Naive thymus-derived CD4-positive, alpha-beta T cell (primary cell): ENCODE measurements at regions not wholly inside any gene's neighbourhood (a gene's known extent, or its start where the extent isn't known, plus 50 kb on each side); places are given as distances from the start of the nearest gene placed in this dataset.

Experiments used
- ATAC-seq: fragments of 150-1000 bp; cut with Tn5 transposase; 2 replicates; pipeline ENCODE4 v1.10.0; 2021; ENCODE audit warnings: mild to moderate bottlenecking, moderate library complexity
- CTCF ChIA-PET: fragments of 350-600 bp; sonication (Branson Sonifier 250); formaldehyde crosslinking; loops from one replicate; lab custom pipeline; 2021; ENCODE audit warnings: antibody characterized with exemption; lab: Charles Lee
- POLR2A ChIA-PET: fragments of 350-600 bp; sonication (Branson Sonifier 250); formaldehyde crosslinking; loops from one replicate; lab custom pipeline; 2021; ENCODE audit warnings: antibody characterized with exemption, inconsistent platforms; lab: Charles Lee
- DNase-seq, 9 donors: peaks; one replicate each; pipeline versions ENCODE4 v3.0.0 to v3.0.0-alpha.2; 2020 to 2022; ENCODE audit warnings: mixed read lengths in 1 of 9
- H3K27ac ChIP-seq: one replicate; pipeline ENCODE4 v1.7.0; 2013; ENCODE audit warnings: mild to moderate bottlenecking, low read depth, low read length, moderate library complexity
- H3K27me3 ChIP-seq, 2 donors: one replicate each; pipeline ENCODE4 v1.7.0; 2013; ENCODE audit warnings: low read length in 2 of 2, mild to moderate bottlenecking in 2 of 2, moderate library complexity in 2 of 2; ENCODE audit not compliant: control insufficient read depth in 2 of 2, insufficient read depth in 2 of 2
- H3K36me3 ChIP-seq, 3 experiments: 1 replicate in 2 of 3; 2 replicates in 1 of 3; pipeline ENCODE4 v1.7.0; 2013; ENCODE audit warnings: low read length in 3 of 3, mild to moderate bottlenecking in 3 of 3, moderate library complexity in 1 of 3; ENCODE audit not compliant: insufficient read depth in 3 of 3, control insufficient read depth in 2 of 3
- H3K4me1 ChIP-seq, 2 donors: one replicate each; pipeline ENCODE4 v1.7.0; 2013; ENCODE audit warnings: low read length in 2 of 2, mild to moderate bottlenecking in 2 of 2, moderate library complexity in 1 of 2; ENCODE audit not compliant: control insufficient read depth in 2 of 2, insufficient read depth in 2 of 2
- H3K4me3 ChIP-seq: 2 replicates; pipeline ENCODE4 v1.7.0; 2013; ENCODE audit warnings: mild to moderate bottlenecking, low read length
- H3K9me3 ChIP-seq, 3 experiments: 1 replicate in 2 of 3; 2 replicates in 1 of 3; pipeline ENCODE4 v1.7.0; 2013; ENCODE audit warnings: low read length in 3 of 3; ENCODE audit not compliant: control insufficient read depth in 2 of 3
- H3K27ac Mint-ChIP-seq, 9 donors: one replicate each; pipeline ENCODE4 v1.8.0; 2020 to 2022; ENCODE audit warnings: mixed read lengths in 9 of 9, mild to moderate bottlenecking in 8 of 9, moderate library complexity in 5 of 9, inconsistent platforms in 2 of 9
- H3K27me3 Mint-ChIP-seq, 5 donors: one replicate each; pipeline ENCODE4 v1.8.0; 2021 to 2022; ENCODE audit warnings: mixed read lengths in 5 of 5, mild to moderate bottlenecking in 1 of 5
- H3K36me3 Mint-ChIP-seq, 5 donors: one replicate each; pipeline ENCODE4 v1.8.0; 2020 to 2022; ENCODE audit warnings: mixed read lengths in 5 of 5, mild to moderate bottlenecking in 3 of 5, inconsistent platforms in 1 of 5
- H3K4me1 Mint-ChIP-seq, 7 donors: one replicate each; pipeline ENCODE4 v1.8.0; 2020 to 2022; ENCODE audit warnings: mixed read lengths in 7 of 7, mild to moderate bottlenecking in 3 of 7, inconsistent platforms in 1 of 7
- H3K4me3 Mint-ChIP-seq, 10 donors: one replicate each; pipeline ENCODE4 v1.8.0; 2020 to 2022; ENCODE audit warnings: mild to moderate bottlenecking in 10 of 10, mixed read lengths in 10 of 10, moderate library complexity in 6 of 10, inconsistent platforms in 2 of 10
- H3K9me3 Mint-ChIP-seq, 11 donors: one replicate each; pipeline ENCODE4 v1.8.0; 2020 to 2022; ENCODE audit warnings: mixed read lengths in 11 of 11, mild to moderate bottlenecking in 4 of 11, inconsistent platforms in 1 of 11, moderate library complexity in 1 of 11
- intact Hi-C, 2 donors: fragments of 100-400 bp; cut with micrococcal nuclease; formaldehyde crosslinking; loops; one replicate each; pipeline ENCODE4 v1.15.1; 2023

DNA sequence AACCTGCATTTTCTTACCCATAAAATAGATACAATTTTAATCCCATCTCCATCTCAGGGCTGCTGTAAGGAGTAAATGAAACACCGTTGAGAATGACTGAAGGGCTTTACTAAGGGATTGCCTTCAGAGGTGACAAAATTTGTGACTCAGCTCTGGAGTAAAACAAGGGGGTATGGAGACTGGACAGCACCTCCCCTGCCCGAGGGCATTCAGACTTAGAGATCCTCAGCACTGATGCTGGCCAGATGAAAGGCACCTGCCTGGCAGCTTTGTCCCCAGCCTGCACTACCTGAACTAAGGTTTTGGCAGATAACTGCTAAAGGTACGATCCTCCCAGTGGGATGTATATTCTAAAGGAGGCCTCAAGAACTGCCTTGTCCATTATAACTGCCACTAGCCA, 84.7 kb upstream of the CALM2 start:
- H3K27ac ChIP-seq = no peak overlapping the region
- Mint-ChIP-seq H3K27ac (no peak overlapping the region), H3K4me3 (no peak overlapping the region), H3K27me3 (no peaks in the 10 kb centered on the region), H3K4me1 (peaks cover 0 to 4% (median 0%) of the 10 kb centered on the region in 7 donors), H3K9me3 (no peaks in the 10 kb centered on the region), H3K36me3 (no peaks in the 10 kb centered on the region)
- H3K27me3 ChIP-seq = no peaks in the 10 kb centered on the region
- ChIA-PET CTCF (no interaction called here), POLR2A (no interaction called here)
- intact Hi-C loops = no loop called here
- H3K9me3 ChIP-seq = no peaks in the 10 kb centered on the region
- no peak overlapping the region for H3K4me3 ChIP-seq
- no peak for ATAC-seq
- H3K36me3 ChIP-seq = no peaks in the 10 kb centered on the region
- no peak for DNase-seq
- H3K4me1 ChIP-seq = no peaks in the 10 kb centered on the region

DNA sequence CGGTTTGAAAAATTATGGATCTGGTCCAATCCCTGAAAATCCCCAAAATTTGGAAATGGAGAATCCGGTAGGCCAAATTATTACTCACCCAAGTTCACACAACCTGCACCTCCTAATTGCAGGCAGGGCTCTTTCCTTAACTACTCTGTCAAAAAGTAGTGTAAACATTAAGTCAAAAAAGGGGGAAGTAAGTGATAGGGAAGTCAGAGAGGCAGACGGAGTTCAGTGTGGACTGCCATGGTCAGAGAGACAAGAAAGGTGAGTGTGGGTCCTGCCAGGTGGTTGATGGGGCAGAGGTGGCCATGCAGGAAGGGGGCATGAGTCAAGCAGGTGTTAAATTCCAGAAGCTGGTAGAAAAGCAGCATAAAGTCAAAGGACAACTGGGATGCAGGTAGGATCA, 83.5 kb upstream of the CALM2 start:
- ATAC-seq = no peak
- Histone ChIP-seq H3K9me3 (no peaks in the 10 kb centered on the region), H3K27me3 (no peaks in the 10 kb centered on the region), H3K4me3 (no peak overlapping the region), H3K27ac (no peak overlapping the region), H3K36me3 (no peaks in the 10 kb centered on the region), H3K4me1 (no peaks in the 10 kb centered on the region)
- Mint-ChIP-seq H3K36me3 (no peaks in the 10 kb centered on the region), H3K4me3 (no peak overlapping the region), H3K27me3 (no peaks in the 10 kb centered on the region), H3K4me1 (peaks cover 0 to 4% (median 0%) of the 10 kb centered on the region in 7 donors), H3K27ac (no peak overlapping the region), H3K9me3 (no peaks in the 10 kb centered on the region)
- no peak for DNase-seq
- intact Hi-C loops = no loop called here
- ChIA-PET CTCF (no interaction called here), POLR2A (no interaction called here)

DNA sequence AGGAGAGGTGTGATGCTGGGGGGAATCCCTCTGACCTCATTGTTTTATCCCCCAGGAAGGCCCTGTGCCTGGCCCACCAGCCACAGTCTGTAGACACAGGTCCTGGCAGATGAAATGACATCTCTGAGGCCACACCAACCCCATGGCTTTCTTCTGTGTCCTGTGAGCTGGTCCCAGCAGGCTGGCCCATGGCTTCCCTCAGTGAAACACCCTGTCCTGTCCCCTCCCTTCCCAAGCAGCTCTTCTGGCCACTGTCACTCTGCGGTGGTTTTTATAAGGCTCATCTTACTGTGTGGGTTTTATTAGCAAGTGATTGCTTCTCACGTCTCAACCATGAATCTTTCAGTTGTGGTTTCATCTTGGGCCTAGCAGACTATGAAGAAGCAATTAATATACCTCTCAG, 81.6 kb upstream of the CALM2 start:
- no peaks in the 10 kb centered on the region for H3K36me3 Mint-ChIP-seq
- intact Hi-C loops = no loop called here
- H3K4me3 ChIP-seq = no peak overlapping the region
- ChIA-PET POLR2A (no interaction called here), CTCF (no interaction called here)
- peaks cover 0 to 2% (median 0%) of the 10 kb centered on the region in 5 donors for H3K27me3 Mint-ChIP-seq
- H3K27ac ChIP-seq = no peak overlapping the region
- H3K27ac Mint-ChIP-seq = no peak overlapping the region
- H3K36me3 ChIP-seq = no peaks in the 10 kb centered on the region
- no peak overlapping the region for H3K4me3 Mint-ChIP-seq
- no peaks in the 10 kb centered on the region for H3K9me3 Mint-ChIP-seq
- peaks cover 0 to 2% (median 0%) of the 10 kb centered on the region in 7 donors for H3K4me1 Mint-ChIP-seq
- DNase-seq = no peak
- no peaks in the 10 kb centered on the region for H3K9me3 ChIP-seq
- no peaks in the 10 kb centered on the region for H3K4me1 ChIP-seq
- H3K27me3 ChIP-seq = no peaks in the 10 kb centered on the region
- ATAC-seq = no peak

DNA sequence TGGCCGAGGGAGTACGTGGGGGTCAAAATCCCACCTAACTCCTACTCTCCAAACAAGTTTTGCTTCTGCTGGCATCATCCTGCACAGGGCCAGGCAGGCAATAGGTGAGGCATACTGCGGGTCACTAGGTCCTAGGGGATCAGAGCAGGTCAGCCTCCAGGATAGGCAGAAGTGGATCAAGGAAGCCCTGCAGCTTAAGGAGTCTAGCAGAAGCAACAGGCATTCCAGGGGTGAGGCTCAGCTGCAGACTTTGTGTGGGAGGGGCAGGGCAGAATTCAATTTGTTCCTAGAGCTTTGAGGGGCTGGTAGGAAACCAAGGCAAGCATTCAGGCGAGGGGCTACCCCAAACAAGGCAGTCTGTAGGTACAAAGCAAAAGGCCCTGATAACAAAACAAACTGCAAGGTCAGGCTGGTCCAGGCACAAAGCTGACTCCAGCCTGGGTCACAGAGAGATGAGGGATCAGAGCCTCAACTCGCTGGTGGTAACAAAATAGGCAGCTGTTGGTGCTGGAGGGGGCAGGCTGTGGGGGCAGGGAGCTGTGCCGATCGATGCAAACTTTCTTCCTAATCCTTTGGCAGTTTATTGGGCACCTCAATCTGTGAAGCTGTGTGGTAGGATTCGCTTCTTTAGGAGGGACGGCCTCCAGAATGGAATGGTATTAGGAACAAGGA, 80.2 kb upstream of the CALM2 start:
- POLR2A ChIA-PET = no interaction called here
- no peaks in the 10 kb centered on the region for H3K36me3 Mint-ChIP-seq
- no peaks in the 10 kb centered on the region for H3K36me3 ChIP-seq
- no peak for DNase-seq
- no peaks in the 10 kb centered on the region for H3K9me3 Mint-ChIP-seq
- no peaks in the 10 kb centered on the region for H3K27me3 ChIP-seq
- H3K4me3 Mint-ChIP-seq = no peak overlapping the region
- H3K27ac Mint-ChIP-seq = no peak overlapping the region
- peaks cover 0 to 2% (median 0%) of the 10 kb centered on the region in 7 donors for H3K4me1 Mint-ChIP-seq
- H3K9me3 ChIP-seq = no peaks in the 10 kb centered on the region
- H3K4me1 ChIP-seq = no peaks in the 10 kb centered on the region
- no peak overlapping the region for H3K4me3 ChIP-seq
- no peak for ATAC-seq
- CTCF ChIA-PET = no interaction called here
- intact Hi-C loops = no loop called here
- peaks cover 0 to 2% (median 0%) of the 10 kb centered on the region in 5 donors for H3K27me3 Mint-ChIP-seq
- H3K27ac ChIP-seq = no peak overlapping the region

DNA sequence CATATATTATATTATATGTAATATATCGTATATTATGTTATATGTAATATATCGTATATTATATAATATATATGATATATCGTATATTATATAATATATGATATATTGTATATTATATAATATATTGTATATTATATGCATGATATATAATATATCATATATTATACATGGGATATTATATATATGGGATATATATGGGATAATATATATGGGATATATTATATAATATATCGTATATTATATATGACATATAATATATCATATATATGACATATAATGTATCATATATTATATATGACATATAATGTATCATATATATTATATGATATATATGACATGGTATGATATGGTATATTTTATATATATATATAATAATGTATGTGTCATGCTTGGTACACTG, 79.5 kb upstream of the CALM2 start:
- Histone ChIP-seq H3K36me3 (no peaks in the 10 kb centered on the region), H3K4me3 (no peak overlapping the region), H3K27me3 (no peaks in the 10 kb centered on the region), H3K27ac (no peak overlapping the region), H3K4me1 (no peaks in the 10 kb centered on the region), H3K9me3 (no peaks in the 10 kb centered on the region)
- Mint-ChIP-seq H3K4me1 (peaks cover 0 to 2% (median 0%) of the 10 kb centered on the region in 7 donors), H3K27ac (no peak overlapping the region), H3K27me3 (peaks cover 0 to 2% (median 0%) of the 10 kb centered on the region in 5 donors), H3K9me3 (no peaks in the 10 kb centered on the region), H3K36me3 (no peaks in the 10 kb centered on the region), H3K4me3 (no peak overlapping the region)
- ChIA-PET POLR2A (no interaction called here), CTCF (no interaction called here)
- intact Hi-C loops = no loop called here
- no peak for ATAC-seq
- no peak for DNase-seq

DNA sequence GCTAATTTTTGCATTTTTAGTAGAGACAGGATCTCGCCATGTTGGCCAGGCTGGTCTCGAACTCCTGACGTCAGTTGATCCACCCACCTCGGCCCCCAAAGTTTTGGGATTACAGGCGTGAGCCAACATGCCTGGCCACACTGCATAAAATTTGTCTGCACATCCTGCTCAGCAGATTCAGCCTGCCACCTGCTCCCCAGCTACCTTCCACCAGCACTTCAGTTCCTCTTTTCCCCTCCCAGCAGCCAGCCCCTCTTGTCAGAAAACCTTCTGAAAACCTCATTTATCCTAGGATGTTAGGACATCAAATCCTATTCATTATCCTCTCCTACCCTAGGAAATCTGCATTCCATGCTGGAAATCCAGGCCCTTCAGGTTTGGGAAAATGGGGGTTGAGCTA, 78.2 kb upstream of the CALM2 start:
- no peaks in the 10 kb centered on the region for H3K9me3 ChIP-seq
- no peaks in the 10 kb centered on the region for H3K36me3 ChIP-seq
- CTCF ChIA-PET = no interaction called here

DNA sequence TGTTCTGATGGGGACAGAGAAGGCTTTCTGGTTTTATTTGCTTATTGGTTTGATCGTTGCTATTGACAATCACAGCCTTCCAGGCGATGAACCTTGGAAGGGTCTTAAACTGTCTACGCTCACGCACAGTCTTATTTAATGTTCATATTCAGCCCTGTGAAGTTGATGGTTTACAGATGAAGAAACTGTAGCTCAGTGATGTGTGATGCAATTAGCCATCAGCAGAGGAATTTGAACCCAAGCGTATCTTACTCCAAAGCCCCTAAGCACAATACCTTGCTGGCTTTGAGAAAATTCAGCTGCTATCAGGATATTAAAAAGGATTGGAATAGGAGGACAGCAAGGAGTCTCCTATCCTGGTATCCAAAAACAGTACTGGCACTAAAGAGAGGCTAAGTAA, 77.1 kb upstream of the CALM2 start:
- CTCF ChIA-PET = interaction anchor here (0.7 kb wide), 1 partner anchor 259 kb away, joined by 3 read pairs; no protein-coding TSS in a partner anchor
- no peaks in the 10 kb centered on the region for H3K9me3 ChIP-seq
- Mint-ChIP-seq H3K4me1 (peaks cover 0 to 2% (median 0%) of the 10 kb centered on the region in 7 donors), H3K9me3 (no peaks in the 10 kb centered on the region), H3K36me3 (no peaks in the 10 kb centered on the region), H3K27ac (no peak overlapping the region), H3K27me3 (peaks cover 0 to 10% (median 0%) of the 10 kb centered on the region in 5 donors), H3K4me3 (no peak overlapping the region)
- DNase-seq (no peak), ATAC-seq (no peak)
- H3K4me1 ChIP-seq = no peaks in the 10 kb centered on the region
- intact Hi-C loops = no loop called here
- no peak overlapping the region for H3K27ac ChIP-seq
- no peak overlapping the region for H3K4me3 ChIP-seq
- H3K36me3 ChIP-seq = no peaks in the 10 kb centered on the region
- no peaks in the 10 kb centered on the region for H3K27me3 ChIP-seq
- POLR2A ChIA-PET = no interaction called here

More for the DNA sequence above, 78.2 kb upstream of the CALM2 start:
- intact Hi-C loops = no loop called here
- no peaks in the 10 kb centered on the region for H3K4me1 ChIP-seq
- DNase-seq = no peak
- H3K27me3 ChIP-seq = no peaks in the 10 kb centered on the region
- Mint-ChIP-seq H3K27ac (no peak overlapping the region), H3K36me3 (no peaks in the 10 kb centered on the region), H3K9me3 (no peaks in the 10 kb centered on the region), H3K27me3 (peaks cover 0 to 10% (median 0%) of the 10 kb centered on the region in 5 donors), H3K4me1 (peaks cover 0 to 2% (median 0%) of the 10 kb centered on the region in 7 donors), H3K4me3 (no peak overlapping the region)
- POLR2A ChIA-PET = no interaction called here
- no peak overlapping the region for H3K4me3 ChIP-seq
- ATAC-seq = no peak
- no peak overlapping the region for H3K27ac ChIP-seq
